Liver (tissue), 2 donors: ENCODE measurements at regions not wholly inside any gene's neighbourhood (a gene's known extent, or its start where the extent isn't known, plus 50 kb on each side); places are given as distances from the start of the nearest gene placed in this dataset.

Experiments
- YY1 ChIP-seq: IDR thresholded peaks from 2 replicates; pipeline ENCODE4 v1.6.1; 2016; ENCODE audit warnings: antibody characterized with exemption, mild to moderate bottlenecking
- TF ChIP-seq, protein P1 (sequence below): fragments of 150-350 bp; IDR thresholded peaks from 2 replicates; pipeline ENCODE4 v1.5.1; 2017; ENCODE audit warnings: improper control_type of control experiment, low read depth, low read length; ENCODE audit not compliant: missing input control
- donor health status: healthy.

DNA sequence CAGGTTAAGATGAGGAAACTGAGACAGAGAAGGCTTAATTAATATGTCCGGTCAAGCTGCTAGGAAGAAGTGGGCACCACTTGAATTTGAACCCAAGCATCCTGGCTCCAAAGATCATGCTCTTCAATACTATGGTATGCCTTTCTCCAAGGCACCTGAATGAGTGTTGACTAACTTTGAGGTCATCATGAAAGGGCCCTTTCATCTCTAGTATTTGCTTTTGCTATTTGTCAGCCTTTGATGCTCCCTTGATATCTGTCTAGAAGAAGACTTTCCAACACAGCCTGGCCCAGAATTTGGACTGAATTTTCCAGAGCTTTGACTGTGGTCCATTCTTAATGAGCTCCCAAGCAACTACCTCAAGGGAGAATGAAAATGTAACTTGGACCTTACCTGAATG lies 179.1 kb upstream of the DKK2 start:
- TF ChIP-seq, protein P1, sequence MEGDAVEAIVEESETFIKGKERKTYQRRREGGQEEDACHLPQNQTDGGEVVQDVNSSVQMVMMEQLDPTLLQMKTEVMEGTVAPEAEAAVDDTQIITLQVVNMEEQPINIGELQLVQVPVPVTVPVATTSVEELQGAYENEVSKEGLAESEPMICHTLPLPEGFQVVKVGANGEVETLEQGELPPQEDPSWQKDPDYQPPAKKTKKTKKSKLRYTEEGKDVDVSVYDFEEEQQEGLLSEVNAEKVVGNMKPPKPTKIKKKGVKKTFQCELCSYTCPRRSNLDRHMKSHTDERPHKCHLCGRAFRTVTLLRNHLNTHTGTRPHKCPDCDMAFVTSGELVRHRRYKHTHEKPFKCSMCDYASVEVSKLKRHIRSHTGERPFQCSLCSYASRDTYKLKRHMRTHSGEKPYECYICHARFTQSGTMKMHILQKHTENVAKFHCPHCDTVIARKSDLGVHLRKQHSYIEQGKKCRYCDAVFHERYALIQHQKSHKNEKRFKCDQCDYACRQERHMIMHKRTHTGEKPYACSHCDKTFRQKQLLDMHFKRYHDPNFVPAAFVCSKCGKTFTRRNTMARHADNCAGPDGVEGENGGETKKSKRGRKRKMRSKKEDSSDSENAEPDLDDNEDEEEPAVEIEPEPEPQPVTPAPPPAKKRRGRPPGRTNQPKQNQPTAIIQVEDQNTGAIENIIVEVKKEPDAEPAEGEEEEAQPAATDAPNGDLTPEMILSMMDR, result no peak
- TF ChIP-seq YY1, result no peak
